Suprapubic skin (tissue), 3 donors: ENCODE measurements at regions not wholly inside any gene's neighbourhood (a gene's known extent, or its start where the extent isn't known, plus 50 kb on each side); places are given as distances from the start of the nearest gene placed in this dataset.

Experiments
- EP300 ChIP-seq: sonication (generic); formaldehyde crosslinking; IDR thresholded peaks from one replicate; pipeline ENCODE4 v1.6.1; 2017; ENCODE audit warnings: antibody characterized with exemption
- POLR2A ChIP-seq, 2 donors: fragments of 450-650 bp; IDR thresholded peaks; one replicate each; pipeline ENCODE4 v1.6.1; 2017; ENCODE audit warnings: antibody characterized with exemption in 2 of 2, mild to moderate bottlenecking in 2 of 2, moderate library complexity in 2 of 2
- TF ChIP-seq, protein P1 (sequence below), 2 donors: fragments of 200-600 bp in 1 of 2; fragments of 450-650 bp in 1 of 2; sonication (generic) in 1 of 2; IDR thresholded peaks; one replicate each; pipeline ENCODE4 v1.5.1; 2016 to 2019; ENCODE audit warnings: antibody characterized with exemption in 2 of 2, mild to moderate bottlenecking in 1 of 2, moderate library complexity in 1 of 2

DNA sequence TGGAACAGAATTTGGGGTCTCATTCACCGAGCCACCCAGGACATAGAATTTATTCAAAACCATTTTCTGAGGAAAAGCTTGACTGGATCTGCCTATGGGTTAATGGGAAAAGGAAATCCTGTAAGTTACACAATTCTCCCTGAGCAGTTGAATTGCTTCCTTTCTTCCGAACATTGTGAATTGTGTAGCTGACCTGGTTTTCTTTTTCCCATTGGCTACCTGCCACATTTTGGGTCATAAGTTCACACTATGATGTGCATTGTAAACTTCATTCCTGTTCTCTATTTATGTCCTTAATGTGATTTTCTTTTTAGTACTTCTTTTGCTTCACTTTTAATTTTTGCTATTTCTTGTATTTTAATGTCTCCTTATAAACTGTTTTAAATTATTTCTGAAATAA, 386.0 kb upstream of the LRRC3B start:
- TF ChIP-seq, protein P1, sequence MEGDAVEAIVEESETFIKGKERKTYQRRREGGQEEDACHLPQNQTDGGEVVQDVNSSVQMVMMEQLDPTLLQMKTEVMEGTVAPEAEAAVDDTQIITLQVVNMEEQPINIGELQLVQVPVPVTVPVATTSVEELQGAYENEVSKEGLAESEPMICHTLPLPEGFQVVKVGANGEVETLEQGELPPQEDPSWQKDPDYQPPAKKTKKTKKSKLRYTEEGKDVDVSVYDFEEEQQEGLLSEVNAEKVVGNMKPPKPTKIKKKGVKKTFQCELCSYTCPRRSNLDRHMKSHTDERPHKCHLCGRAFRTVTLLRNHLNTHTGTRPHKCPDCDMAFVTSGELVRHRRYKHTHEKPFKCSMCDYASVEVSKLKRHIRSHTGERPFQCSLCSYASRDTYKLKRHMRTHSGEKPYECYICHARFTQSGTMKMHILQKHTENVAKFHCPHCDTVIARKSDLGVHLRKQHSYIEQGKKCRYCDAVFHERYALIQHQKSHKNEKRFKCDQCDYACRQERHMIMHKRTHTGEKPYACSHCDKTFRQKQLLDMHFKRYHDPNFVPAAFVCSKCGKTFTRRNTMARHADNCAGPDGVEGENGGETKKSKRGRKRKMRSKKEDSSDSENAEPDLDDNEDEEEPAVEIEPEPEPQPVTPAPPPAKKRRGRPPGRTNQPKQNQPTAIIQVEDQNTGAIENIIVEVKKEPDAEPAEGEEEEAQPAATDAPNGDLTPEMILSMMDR (IDR thresholded peaks at IDR 0.05): no peak
- no peak for TF ChIP-seq POLR2A (IDR thresholded peaks at IDR 0.05)
- no peak for TF ChIP-seq EP300
